DOHH2 (cell line): ENCODE measurements at regions not wholly inside any gene's neighbourhood (a gene's known extent, or its start where the extent isn't known, plus 50 kb on each side); places are given as distances from the start of the nearest gene placed in this dataset.

Experiments used
- CTCF ChIP-seq: fragments of 200-600 bp; sonication (generic); IDR thresholded peaks from one replicate; pipeline ENCODE4 v1.5.1; 2014; ENCODE audit warnings: antibody characterized with exemption, mild to moderate bottlenecking, low read depth, low read length; ENCODE audit not compliant: poor library complexity, severe bottlenecking
- EZH2phosphoT487 ChIP-seq: fragments of 200-600 bp; sonication (generic); IDR thresholded peaks from 2 replicates; pipeline ENCODE4 v1.6.1; 2017; ENCODE audit warnings: borderline replicate concordance, mild to moderate bottlenecking, antibody characterized with exemption, low read length, moderate library complexity, mixed read lengths

- TF ChIP-seq CTCF (no peak), EZH2phosphoT487 (no peak)
Measured at GRCh38 chr1:96967311-96967710, 245.7 kb downstream of the PTBP2 start.
